Suppressor macrophage treated with lipopolysaccharide for 1 hour (primary cell): ENCODE measurements at regions not wholly inside any gene's neighbourhood (a gene's known extent, or its start where the extent isn't known, plus 50 kb on each side); places are given as distances from the start of the nearest gene placed in this dataset.

Experiments
- DNase-seq, 3 donors: peaks; one replicate each; pipeline ENCODE4 v3.0.0-alpha.2; 2020 to 2022

DNA sequence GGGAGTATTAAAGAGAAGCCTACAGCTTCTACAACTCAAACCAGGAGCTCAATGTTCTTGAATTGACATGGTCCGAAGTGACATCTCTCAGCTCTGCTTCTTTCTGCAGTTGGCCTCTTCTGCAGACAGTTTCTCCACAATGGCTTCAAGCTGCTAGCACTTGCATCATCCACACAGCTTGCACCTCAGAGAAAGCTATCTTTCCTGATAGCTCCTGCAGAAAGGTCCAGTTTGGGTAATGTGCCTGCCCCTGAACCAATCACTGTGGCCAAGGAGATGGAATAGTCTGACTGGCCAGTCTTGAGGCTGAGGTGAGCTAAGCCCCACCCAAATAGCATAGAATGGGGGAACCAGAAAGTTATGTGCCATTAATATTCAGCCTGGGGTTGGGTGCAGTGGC, 95.8 kb upstream of the ABCA1 start:
- no peak for DNase-seq

DNA sequence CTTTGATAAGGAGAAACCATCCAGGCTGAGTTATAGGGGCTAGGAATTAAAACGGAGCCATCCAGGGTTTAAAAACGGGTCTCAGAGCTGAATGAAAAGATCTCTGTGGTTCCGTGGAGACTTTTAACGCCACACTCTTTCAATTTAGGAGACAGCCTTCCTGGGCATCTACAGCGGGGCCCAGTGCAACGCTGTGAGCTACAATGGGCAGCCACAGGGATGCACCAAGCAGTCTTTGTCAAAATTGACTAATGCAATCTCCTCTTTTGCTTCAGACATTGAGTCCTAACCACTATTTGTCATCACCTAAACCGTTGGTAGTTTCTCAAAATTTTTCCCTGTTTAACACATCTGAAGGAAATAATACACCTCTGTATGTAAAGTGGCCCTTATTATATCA, 96.6 kb upstream of the ABCA1 start:
- DNase-seq = no peak

DNA sequence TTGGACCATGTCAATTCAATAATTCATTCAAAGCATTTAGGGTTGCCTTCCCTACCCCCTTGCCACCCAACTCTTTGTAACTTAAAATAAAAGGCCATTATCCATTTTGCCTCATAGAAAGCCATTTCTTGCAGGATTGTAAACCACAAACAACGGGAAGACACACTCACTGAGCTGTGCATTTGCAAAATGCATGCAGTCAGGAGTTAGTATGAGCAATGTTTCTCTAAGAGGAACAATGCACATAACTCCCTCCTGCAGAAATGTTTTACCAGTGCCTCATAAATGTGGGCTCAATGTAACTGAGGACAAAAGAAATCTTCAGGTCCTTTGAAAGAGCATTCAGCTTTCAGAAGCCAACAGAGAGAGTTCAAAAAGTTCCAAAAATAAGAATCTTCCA, 98.5 kb upstream of the ABCA1 start:
- DNase-seq = peak; percentile 50 to 70 (median 59)

DNA sequence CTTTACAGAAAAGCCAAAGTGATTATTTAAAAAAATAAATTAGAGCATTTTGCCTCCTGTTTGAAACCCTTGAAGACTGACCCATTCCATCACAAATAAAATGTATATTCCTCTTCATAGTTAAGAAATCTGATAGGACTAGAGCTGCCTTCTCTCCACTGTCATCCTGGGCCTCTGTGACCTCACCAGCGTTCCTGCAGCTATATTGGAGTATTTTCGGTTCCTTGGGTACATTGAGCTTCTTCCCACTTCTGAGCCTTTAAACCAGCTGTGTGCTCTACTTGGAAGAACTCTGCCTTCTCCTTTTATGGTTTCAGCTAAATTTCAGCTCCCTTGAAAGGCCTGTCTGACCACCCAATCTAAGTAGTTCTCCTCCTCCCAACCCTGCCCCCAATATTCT, 99.1 kb upstream of the ABCA1 start:
- DNase-seq = no peak

DNA sequence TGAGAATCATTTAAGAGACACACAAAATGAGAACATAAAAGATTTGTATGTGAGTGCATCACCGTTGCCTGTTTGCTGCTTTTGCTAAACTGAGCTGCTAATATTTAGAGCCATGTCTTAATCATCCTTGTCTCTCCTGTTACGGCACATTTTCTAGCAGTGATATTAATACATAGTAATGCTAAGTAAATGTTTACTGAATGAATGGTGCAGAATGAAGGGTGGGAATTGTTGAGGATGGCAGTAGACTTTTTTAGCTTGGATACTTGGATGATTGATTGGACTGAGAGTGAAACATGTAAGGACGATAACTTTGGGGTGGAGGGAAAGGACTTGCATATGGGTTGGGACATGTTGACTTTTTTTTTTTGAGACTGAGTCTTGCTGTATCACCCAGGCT, 102.3 kb upstream of the ABCA1 start:
- no peak for DNase-seq

DNA sequence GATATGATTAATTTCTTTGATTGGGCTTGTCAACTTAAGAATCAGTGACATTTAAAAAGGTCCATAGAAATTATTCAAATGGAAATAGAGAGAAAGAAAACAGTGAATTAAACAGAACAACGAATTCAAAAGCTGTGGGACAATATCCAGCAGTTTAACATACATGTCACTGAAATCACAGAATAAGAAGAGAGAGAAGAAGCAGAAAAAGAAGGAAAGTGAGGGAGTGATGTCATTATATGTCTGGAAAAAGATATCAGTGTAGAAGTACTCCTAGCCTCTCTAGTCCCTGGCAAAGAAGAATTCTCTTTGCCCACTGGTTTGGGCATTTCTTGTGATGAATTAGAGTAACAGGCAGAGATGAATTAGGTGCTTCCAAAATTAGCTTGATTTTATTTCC, 109.2 kb upstream of the ABCA1 start:
- no peak for DNase-seq

DNA sequence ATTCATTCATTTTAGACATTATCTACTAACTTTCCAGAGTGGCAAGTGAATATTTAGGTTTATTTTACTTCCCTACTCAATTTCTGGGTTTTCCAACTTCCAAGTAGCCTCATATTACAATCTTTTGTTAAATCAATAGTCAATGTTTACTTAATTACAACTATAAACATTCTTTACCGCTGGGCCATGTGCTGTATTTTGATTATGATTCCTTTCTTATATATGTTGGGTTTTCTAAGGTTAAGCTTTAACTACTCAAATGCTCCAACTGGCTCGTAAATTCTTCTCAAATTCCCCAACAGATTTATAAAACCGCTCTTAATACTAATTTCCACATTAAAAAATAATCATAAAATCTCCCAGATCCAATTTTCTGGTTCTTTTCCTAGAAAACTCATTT, 110.1 kb upstream of the ABCA1 start:
- DNase-seq = no peak

DNA sequence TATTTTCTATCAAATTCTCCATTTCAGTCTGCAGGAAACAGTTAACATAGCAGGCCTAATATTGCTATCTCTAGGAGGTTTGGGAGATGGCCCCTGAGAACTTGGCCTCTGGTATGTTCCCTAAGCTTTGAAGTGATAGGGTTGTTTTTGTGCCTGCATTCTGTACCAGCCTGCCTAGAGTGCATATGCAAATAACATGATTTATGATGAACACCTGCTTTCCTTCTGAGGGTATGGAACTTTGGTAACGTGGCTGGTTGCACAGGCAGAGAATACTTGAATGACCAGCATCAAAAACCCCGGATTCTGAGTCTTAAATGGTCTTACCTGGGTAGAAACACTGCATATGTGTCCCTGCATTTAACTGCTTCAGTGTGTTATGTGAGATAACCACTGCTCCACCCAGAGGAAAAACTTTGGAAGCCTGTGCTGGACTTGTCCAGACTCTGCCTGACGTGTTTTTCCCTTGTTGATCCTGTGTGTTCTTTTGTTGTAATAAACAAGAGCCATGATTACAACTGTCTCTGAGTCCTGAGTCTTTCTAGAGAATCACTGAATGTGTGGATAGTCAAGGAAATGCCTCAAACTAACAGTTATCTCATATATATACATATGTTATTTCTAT, 111.3 kb upstream of the ABCA1 start:
- DNase-seq = no peak

DNA sequence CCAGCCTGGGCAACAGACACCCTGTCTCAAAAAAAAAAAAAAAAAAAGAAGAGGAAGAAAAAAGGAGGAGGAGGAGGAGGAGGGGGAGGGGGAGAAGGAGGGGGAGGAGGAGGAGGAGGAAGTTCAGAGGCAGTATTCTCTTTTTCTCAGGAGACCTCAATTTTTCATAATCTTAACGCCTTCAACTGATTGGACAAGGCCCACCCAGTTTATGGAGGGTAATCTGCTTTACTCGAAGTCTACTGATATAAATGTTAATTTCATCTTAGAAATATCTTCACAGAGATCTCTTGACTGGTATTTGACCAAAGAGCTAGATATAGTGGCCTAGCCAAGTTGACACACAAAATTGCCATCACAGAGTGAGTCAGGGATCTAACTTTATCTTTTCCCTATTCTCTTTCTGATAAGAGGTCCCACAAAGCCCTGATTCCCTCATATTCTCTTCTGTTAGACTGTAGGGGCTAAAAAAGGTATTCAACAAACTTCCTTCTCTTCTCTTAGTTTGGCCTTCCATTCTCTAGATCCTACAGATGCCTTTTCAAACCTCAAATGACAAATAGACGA, 115.5 kb upstream of the ABCA1 start:
- DNase-seq = no peak

DNA sequence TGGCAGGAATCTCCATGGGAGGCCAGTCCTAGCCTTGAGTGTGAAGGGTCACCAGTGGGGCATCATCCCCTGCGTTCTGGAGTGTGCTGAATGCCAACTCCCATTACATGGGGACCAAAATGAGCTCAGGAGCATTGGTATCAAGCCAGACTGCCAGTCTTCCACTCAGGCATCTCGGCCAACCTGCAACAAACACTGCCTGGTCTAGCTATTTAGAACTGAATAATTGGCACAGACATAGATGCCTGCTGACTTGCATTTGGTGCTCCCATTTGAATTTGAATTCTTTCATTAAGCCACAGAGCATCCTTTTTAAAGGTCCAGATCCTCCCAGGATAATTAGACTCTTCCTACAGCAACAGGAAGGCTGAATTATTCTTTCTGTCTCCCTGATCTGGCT, 116.6 kb upstream of the ABCA1 start:
- no peak for DNase-seq

DNA sequence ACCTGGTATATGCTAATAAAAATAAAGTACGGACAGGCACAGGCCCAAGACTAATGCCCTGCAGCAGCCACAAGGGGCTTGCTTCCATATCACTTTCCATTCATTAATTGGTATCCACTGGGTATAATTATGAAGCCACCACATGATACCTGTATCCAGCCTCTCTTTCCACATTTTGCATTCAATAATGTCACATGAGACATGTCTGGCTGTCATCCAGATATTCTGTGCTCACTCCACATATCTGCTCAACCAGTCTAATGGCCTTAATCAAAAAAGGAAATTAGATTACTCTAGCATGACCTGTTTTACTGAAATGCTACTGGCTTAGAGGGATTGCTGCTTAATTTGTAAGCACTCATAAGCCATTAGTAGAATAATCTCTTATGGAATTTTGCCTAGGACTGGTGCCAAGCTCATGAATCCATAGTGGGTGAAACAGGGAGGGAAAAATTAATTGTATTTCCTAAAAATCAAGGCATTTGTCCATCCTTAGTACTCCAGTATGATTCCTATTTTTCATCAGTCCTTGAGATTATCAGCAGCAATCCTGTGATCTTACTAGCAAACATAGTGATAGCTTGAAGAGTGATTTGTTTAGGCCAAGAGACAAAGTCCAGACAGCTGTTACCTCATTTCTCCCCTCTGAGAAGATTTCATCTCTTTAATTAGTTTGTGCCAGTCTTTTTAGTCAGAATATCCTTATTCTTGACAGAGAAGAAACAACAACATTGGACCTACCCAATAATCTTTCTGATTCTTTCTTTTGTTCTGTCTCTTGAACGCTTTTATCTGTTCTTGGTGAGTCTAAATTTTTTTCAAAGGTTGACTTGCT, 119.2 kb upstream of the ABCA1 start:
- DNase-seq = no peak

DNA sequence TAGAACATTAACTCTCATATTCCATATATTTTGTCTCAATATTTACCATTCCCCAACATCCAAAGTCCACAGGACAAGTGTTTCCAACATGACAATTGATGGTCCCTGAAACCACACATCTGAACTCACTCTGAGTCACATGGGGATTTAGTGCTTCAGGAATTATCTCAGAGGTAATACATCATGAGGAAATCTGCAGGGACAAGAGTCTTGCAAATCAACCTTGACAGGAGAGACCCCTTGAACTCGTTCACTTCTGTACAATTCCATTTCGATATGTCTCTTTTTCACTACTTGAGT, 119.7 kb upstream of the ABCA1 start:
- no peak for DNase-seq

DNA sequence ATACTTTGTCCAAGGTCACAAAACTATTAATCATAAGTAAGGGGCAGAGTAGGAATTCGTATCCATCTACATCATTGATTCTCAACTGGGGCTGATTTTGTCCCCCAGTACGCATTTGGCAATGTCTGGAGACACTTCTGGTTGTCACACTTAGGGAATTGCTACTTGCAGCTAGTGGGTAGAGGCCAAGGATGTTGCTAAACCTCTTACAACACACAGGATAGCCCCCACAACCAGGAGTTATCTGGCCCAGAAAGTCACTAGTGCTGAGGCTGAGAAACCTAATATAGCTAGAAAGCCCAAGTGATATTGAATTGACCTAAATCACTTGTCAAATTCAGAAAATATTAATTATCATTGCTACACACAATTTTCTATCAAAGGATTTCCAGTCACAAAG, 120.4 kb upstream of the ABCA1 start:
- peak in 1 of 3 donors; percentile 39 for DNase-seq

DNA sequence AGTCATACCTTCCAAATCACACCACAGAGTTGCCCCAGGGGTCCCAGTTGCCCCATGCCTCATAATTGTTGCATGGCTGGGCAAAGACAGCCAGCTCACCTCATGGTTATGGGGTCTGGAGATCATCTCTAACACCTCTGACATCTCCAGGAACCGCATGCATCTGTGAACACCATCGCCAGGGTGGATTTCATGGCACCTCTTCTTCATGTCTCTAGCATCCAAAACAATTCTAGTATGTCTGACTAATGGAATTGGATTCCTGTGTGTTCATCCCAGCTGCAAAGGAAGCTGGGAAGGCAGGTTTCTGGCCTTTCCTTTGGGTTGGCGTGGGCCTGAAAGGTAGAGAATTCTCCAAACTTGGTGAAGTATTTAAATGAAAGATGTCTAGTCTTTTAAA, 122.3 kb upstream of the ABCA1 start:
- DNase-seq = no peak

DNA sequence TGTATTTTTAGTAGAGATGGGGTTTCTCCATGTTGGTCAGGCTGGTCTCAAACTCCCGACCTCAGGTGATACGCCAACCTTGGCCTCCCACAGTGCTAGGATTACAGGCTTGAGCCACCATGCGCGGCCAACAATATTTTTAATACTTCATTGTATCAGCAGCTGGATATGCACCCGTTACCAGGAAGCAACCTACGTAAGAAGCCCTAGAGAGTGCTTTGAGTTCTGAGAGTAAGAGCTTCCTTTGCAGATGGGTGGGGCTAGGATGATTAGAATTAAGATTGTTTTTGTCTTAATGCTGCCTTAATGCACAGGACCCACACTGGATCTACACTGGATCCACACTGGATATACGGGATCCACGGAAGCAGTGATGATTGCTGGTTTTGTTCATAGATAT, 123.9 kb upstream of the ABCA1 start:
- peak in 2 of 3 donors; percentile 32 to 34 for DNase-seq

DNA sequence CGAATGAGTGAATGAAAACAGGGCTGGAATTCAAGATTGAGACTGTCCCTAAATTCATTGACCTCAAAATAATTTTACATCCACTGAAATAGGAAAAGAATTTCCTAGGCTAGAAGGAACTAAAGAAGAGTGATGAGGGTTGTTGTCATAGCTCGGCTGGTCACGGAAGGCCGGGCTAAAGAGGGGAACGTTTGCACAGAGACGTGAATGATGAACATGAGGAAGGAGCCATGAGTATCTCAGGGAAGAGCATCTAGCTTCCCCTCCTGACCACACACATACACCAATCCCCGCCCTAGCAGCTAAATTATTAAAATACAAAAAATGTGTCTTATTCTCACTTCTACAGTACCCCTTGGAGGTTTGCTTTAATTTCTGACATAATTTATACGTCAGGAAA, 124.4 kb upstream of the ABCA1 start:
- peak; percentile 88 to 92 (median 90) for DNase-seq

DNA sequence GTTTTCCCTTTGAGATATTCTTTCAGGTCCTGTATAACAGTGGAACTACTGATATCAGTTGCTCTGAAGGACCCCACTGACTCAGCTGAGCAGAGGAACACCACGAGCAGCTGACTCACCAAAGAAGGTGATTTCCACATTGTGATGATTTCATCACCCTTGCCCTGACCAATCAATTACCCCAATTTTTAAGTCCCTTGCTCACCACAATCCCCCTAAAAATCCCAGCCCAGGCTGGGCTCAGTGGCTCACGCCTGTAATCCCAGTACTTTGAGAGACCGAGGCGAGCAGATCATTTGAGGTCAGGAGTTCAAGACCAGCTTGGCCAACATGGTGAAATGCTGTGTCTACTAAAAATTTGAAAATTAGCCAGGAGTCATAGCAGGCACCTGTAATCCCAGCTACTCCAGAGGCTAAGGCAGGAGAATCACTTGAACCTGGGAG, 125.3 kb upstream of the ABCA1 start:
- peak; percentile 94 to 98 (median 97) for DNase-seq

DNA sequence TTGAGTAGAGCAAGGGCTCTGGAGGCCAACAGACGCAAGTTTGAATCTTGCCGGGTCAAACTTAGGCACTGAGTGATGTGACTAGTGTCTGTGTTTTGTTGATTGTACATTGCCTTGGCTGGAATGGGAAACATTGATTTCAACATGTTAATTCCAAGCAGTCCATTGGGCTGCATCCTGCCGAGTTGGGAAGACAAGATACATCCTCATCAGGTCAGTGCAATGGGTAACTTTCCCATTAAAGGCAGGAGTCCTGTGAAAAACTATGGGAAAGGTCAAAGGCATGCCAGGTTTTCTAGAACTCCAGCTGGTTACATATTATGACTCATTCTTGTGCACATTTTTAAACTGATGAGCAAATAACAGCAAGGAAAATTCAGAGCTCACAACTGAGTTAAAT, 126.5 kb upstream of the ABCA1 start:
- DNase-seq = peak; percentile 37 to 73 (median 69)

DNA sequence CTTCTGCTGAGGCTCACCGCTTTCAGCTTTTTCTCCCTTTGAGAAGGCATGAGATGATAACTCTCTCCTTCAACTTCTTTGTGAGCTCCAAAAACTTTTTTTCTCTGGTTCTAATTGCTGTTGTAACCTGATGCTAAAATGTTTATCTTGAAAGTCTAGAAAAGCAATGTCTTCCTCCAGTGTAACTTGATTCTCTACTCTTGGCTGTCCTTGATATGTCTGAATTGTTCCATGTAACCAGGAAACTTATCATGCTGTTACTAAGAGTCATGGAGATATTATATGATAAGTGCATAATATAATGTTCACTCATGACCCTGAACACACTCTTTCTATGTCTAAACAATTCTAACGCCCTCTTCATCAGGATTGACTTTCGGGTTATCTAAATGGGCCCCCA, 128.0 kb upstream of the ABCA1 start:
- no peak for DNase-seq

DNA sequence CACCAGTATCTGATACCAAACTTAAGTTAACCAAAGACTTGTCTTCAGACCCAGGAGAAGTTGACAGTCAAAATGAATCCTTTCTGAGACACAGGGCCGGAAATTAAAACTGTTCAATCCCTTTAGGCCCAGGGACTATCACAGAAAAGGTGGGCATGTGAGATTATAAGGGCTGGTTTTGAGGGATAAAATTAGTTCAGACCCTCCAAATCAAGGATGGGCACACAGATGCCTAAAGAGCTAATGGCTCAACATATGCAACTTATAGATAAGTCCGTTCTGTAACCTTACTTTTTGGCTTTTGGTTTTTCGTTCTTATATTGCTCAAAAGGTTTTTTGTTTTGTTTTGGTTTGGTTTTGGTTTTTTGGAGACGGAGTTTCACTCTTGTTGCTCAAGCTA, 129.6 kb upstream of the ABCA1 start:
- no peak for DNase-seq

DNA sequence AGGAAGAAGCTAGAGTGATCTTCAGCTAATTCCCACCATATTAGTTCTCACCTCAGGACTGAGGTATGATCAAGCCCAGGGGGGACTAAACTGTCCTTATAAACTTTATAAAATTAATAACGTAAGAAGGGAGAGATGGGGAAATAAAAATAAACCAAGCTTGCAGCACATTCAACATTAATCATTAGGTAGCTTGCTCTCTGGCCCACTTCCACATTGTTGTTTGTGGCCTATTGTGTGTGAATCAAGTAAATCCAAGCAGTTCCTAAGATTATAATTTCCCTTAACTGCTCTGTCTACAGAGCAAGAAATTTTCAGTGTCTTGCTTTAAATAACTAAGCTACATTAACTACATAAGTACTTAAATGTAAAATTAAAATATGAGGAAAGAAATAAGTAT, 131.3 kb upstream of the ABCA1 start:
- DNase-seq = peak; percentile 27 to 66 (median 66)

DNA sequence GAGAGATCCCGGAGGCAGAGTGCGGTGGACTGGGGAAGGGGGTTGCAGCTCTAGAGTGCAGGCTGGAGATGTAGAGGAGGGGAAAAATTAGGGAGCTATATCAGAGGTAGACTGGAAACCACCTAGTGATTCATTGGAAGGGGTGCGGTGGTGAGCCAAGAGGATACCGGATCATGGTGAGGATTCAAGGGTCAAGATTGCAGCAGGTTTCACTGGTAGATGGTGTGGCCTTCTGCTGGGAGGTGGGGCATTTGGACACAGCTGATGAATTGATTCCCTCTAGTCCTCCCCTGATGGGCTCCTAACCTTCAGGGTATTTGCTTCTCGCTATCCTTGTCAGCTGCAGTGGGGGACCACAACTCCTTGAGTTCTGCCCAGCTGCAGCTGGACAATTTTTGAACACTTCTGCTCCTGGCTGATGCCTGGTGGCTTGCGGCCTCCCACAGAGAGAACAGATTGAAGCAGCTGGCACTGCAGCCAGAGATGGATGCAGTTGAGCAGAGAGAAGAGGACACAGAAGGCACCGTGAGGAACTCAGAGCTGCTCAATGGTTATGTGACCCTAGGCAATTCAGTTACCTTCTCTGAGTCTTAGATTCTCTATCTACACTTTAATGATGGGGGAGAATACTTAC, 134.4 kb upstream of the ABCA1 start:
- DNase-seq = peak in 1 of 3 donors; percentile 44

DNA sequence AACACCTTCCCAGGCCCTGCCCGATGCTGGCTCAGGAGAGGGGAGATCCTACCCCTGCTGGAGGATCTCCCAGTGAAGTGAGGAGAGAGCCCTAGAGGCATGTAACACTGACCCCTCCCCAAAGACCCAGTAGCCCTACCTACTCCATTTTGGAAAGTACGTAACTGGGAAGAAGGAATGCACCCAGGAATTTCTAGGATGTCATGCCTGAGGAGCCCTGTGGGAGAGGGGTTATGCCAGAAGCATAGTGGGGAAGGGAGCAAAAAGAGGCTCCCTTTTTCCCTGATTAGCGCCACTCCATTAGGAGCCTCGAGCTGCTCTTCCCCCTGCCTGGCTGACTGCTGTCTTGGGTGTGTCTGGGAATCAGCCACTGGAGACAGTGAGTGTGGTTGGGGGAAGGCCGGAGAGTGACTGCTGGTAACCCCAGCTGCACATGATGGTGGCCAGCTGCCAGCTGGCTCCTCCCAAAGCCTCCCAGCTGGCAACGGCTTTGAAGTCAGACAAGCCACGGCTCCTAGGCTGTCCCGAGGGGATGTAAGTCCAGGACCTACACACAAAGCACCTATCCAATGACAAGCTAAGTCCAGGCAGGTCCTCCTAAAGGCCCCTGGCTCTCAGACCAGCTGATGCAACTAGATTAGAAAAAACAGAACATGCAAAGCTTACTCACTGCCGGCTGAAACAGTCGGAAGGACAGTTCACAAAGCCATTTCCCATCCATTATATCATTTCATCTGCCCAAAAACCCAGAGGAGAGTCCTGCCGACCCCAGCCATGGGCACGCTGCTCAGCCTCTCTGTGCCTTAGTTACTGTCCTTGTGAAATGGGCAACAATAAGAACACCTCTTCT, 136.5 kb upstream of the ABCA1 start:
- peak; percentile 85 to 91 (median 89) for DNase-seq
